ENCODE measurements at regions not wholly inside any gene's neighbourhood (a gene's known extent, or its start where the extent isn't known, plus 50 kb on each side); places are given as distances from the start of the nearest gene placed in this dataset.

DNA sequence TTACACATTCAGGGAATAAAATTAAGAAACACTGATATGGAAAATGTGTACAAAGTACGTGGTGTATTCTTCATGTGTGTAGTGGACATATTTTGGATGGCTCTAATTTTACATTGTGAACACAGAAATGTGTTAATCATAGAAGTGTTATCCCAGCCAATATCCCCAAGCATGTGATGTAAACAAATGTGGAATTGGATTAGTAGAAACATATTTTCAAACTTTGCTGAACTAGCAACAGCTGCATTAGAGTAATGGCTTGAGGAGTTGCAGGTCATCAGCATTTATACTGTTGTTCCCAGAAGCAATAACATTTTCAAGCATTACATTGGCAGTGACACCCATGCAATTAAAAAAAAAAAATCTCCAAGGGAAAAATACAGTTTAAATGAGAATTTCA, 600.6 kb downstream of the SLITRK1 start:
- CTCF ChIA-PET: interaction anchor here (0.8 kb wide), 1 partner anchor 21 kb away, joined by 5 read pairs; no protein-coding TSS in a partner anchor
- no peak for DNase-seq (ENCODE audit: extremely low spot score)
- TF ChIP-seq SP1 (IDR thresholded peaks at IDR 0.05): no peak
- no peak for TF ChIP-seq ZNF384 (IDR thresholded peaks at IDR 0.05)
- TF ChIP-seq, protein P1, sequence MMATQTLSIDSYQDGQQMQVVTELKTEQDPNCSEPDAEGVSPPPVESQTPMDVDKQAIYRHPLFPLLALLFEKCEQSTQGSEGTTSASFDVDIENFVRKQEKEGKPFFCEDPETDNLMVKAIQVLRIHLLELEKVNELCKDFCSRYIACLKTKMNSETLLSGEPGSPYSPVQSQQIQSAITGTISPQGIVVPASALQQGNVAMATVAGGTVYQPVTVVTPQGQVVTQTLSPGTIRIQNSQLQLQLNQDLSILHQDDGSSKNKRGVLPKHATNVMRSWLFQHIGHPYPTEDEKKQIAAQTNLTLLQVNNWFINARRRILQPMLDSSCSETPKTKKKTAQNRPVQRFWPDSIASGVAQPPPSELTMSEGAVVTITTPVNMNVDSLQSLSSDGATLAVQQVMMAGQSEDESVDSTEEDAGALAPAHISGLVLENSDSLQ (IDR thresholded peaks at IDR 0.05): no peak
- TF ChIP-seq L3MBTL2 (conservative IDR thresholded peaks at IDR 0.05): no peak
- no peak for TF ChIP-seq FOXK2 (IDR thresholded peaks at IDR 0.05)
- TF ChIP-seq TARDBP (IDR thresholded peaks at IDR 0.05): no peak
- TF ChIP-seq FOXM1 (IDR thresholded peaks at IDR 0.05; ENCODE audit: borderline replicate concordance): no peak
- no peak for TF ChIP-seq BHLHE40 (IDR thresholded peaks at IDR 0.05; ENCODE audit: borderline replicate concordance)
- no peak for TF ChIP-seq LEF1 (IDR thresholded peaks at IDR 0.05; ENCODE audit: borderline replicate concordance)
- TF ChIP-seq FOXA1 (IDR thresholded peaks at IDR 0.05): no peak
- TF ChIP-seq NFRKB (IDR thresholded peaks at IDR 0.05): no peak
- no peak for TF ChIP-seq SUZ12 (IDR thresholded peaks at IDR 0.05)
- TF ChIP-seq HDGF (IDR thresholded peaks at IDR 0.05; ENCODE audit: borderline replicate concordance): no peak
- no peak for TF ChIP-seq ARNT (IDR thresholded peaks at IDR 0.05)
- POLR2A ChIA-PET: no interaction called here

DNA sequence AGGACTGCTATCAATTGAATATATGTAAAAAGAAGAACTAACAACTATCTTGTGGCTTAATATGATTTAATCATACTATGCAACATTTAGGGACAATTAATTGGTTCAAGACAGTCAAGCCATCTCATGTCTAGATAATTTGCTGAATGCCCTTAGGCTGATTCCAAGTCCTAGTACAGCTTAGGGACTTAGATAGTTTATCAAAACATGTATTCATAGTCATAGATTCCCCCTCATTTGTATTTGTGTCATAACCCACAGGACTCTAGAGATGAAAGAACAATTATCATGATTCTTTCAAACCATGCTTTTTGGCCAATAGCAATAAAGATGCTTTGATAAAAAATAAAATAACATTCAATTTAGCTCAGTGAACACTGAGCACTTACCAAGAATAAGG, 607.6 kb downstream of the SLITRK1 start:
- no peak for DNase-seq (ENCODE audit: extremely low spot score)
- CTCF ChIA-PET: no interaction called here
- POLR2A ChIA-PET: no interaction called here
- TF ChIP-seq, protein P1 (IDR thresholded peaks at IDR 0.05): no peak
- TF ChIP-seq L3MBTL2 (conservative IDR thresholded peaks at IDR 0.05) (no peak), FOXA1 (IDR thresholded peaks at IDR 0.05) (no peak), HDGF (IDR thresholded peaks at IDR 0.05; ENCODE audit: borderline replicate concordance) (no peak), SP1 (IDR thresholded peaks at IDR 0.05) (no peak), NFRKB (IDR thresholded peaks at IDR 0.05) (no peak), BHLHE40 (IDR thresholded peaks at IDR 0.05; ENCODE audit: borderline replicate concordance) (no peak), CTBP1 (IDR thresholded peaks at IDR 0.05; ENCODE audit: borderline replicate concordance) (no peak), ARNT (IDR thresholded peaks at IDR 0.05) (no peak), ELF4 (IDR thresholded peaks at IDR 0.05) (no peak), FOXM1 (IDR thresholded peaks at IDR 0.05; ENCODE audit: borderline replicate concordance) (no peak), LEF1 (IDR thresholded peaks at IDR 0.05; ENCODE audit: borderline replicate concordance) (no peak), SUZ12 (IDR thresholded peaks at IDR 0.05) (no peak)

DNA sequence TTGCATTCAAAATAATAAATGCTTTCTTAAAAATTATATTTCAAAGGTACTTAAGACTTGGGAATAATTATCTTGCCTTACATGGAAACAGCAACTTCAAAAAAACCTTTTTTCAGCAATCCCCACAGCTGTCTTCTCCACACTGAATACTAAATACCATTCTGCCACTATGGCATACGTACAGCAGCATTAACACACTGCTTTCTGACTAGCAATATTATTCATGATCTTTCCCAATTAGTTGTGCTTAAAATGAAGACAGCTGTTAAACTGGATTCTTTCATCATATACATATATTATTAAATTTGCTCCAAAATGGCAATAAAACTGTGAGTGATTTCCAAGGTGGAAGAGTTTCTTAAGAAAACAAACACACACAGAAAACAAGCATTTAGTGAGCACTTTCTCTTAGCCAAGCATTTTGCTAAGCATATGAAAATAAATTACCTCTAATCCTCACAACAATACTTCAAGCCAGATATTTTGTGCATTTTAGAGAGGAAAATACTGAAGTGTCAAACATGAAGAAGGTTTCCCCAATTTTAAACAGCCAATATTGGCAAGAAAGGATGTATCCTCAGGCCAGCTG, 609.5 kb downstream of the SLITRK1 start:
- DNase-seq (ENCODE audit: extremely low spot score): no peak
- ChIA-PET POLR2A (no interaction called here), CTCF (no interaction called here)
- TF ChIP-seq SUZ12 (IDR thresholded peaks at IDR 0.05) (no peak), BHLHE40 (IDR thresholded peaks at IDR 0.05; ENCODE audit: borderline replicate concordance) (no peak), SP1 (IDR thresholded peaks at IDR 0.05) (no peak), ARNT (IDR thresholded peaks at IDR 0.05) (no peak), TARDBP (IDR thresholded peaks at IDR 0.05) (no peak), FOXA1 (IDR thresholded peaks at IDR 0.05) (no peak), ZNF384 (IDR thresholded peaks at IDR 0.05) (no peak), NFRKB (IDR thresholded peaks at IDR 0.05) (no peak)
- TF ChIP-seq, protein P1 (IDR thresholded peaks at IDR 0.05): no peak

DNA sequence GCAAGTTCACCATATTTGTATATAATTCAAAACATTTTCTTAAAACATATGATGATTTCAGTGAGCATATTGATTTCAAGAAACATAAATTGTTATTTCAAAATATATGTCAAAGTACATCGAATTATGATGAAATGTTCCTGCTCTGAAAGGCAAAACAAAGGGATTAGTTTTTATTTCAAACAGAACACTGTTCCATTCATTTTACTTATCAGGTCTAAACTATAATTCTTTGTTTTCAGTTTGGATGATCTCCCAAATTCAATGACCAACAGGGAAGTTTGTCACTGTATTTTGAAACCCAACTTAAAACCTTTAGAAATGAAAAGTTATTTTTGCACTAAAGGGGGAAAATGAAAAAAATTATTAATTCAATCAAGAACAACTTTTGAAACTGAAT, 610.2 kb downstream of the SLITRK1 start:
- POLR2A ChIA-PET: no interaction called here
- no peak for DNase-seq (ENCODE audit: extremely low spot score)
- TF ChIP-seq SP1 (IDR thresholded peaks at IDR 0.05) (no peak), HDGF (IDR thresholded peaks at IDR 0.05; ENCODE audit: borderline replicate concordance) (no peak), NFRKB (IDR thresholded peaks at IDR 0.05) (no peak), FOXA1 (IDR thresholded peaks at IDR 0.05) (no peak), ELF4 (IDR thresholded peaks at IDR 0.05) (no peak), FOXM1 (IDR thresholded peaks at IDR 0.05; ENCODE audit: borderline replicate concordance) (no peak)
- TF ChIP-seq, protein P1 (IDR thresholded peaks at IDR 0.05): no peak
- CTCF ChIA-PET: no interaction called here

DNA sequence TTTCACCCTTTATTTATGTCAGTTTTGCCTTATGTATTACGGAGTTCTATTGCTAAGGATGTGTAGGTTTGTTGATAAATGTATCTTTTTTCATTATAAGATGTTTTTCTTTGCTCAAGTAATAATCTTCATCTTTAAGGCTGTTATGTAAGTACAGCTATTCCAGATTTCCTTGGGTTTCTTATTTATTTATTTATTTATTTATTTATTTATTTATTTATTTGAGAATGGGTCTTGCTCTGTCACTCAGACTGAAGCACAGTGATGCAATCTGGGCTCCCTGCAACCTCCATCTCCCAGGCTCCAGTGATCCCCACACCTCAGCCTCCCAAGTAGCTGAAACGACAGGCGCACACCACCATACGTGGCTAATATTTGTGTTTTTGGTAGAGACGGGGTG, 617.0 kb downstream of the SLITRK1 start:
- TF ChIP-seq ELF4 (IDR thresholded peaks at IDR 0.05) (no peak), FOXM1 (IDR thresholded peaks at IDR 0.05; ENCODE audit: borderline replicate concordance) (no peak), FOXA1 (IDR thresholded peaks at IDR 0.05) (no peak), L3MBTL2 (conservative IDR thresholded peaks at IDR 0.05) (no peak), NFRKB (IDR thresholded peaks at IDR 0.05) (no peak), TARDBP (IDR thresholded peaks at IDR 0.05) (no peak), ZNF384 (IDR thresholded peaks at IDR 0.05) (no peak), LEF1 (IDR thresholded peaks at IDR 0.05; ENCODE audit: borderline replicate concordance) (no peak), FOXK2 (IDR thresholded peaks at IDR 0.05) (no peak), SP1 (IDR thresholded peaks at IDR 0.05) (no peak), BHLHE40 (IDR thresholded peaks at IDR 0.05; ENCODE audit: borderline replicate concordance) (no peak), CTBP1 (IDR thresholded peaks at IDR 0.05; ENCODE audit: borderline replicate concordance) (no peak), HDGF (IDR thresholded peaks at IDR 0.05; ENCODE audit: borderline replicate concordance) (no peak), SUZ12 (IDR thresholded peaks at IDR 0.05) (no peak), ARNT (IDR thresholded peaks at IDR 0.05) (no peak)
- TF ChIP-seq, protein P1 (IDR thresholded peaks at IDR 0.05): no peak
- DNase-seq (ENCODE audit: extremely low spot score): no peak
- ChIA-PET POLR2A (no interaction called here), CTCF (no interaction called here)
